NCI-H2196 (cell line): ENCODE measurements at regions not wholly inside any gene's neighbourhood (a gene's known extent, or its start where the extent isn't known, plus 50 kb on each side); places are given as distances from the start of the nearest gene placed in this dataset.

Experiments
- DNase-seq: peaks from one replicate; lab custom pipeline; 2025; ENCODE audit not compliant: unreplicated experiment; lab: John Stamatoyannopoulos, UW

DNA sequence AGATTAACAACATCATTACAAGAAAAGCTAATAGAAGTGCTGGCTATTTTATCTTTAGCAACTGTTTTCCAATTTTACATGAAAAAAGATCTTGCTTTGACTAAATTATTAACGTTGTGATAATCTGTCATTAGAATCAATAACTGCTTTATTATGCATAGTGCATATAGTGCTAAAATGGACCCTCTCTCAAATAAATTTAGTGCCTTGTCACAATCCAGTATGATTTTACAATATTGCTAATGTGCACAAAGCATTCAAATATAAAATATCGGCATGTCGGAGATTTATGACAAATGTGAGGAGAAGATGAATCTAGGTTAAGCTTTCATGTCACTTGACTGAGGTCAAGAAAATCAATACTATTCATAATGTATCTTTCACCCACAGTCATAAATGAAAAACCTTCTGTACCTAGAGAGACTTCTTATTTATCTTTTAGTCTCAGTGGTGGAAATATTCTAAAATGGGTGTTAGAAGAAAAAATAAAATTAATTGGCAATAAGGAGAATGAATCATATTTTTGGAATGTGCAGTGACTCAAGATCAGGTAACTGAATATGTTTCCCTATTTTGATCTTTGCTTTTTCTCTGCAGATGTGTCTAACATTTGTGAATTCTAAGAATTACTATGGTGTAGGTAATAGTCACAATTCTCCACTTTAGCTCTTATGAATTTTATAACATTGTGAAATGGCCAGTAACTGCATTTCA lies 672.9 kb upstream of the GRAMD2B start:
- DNase-seq = no peak

DNA sequence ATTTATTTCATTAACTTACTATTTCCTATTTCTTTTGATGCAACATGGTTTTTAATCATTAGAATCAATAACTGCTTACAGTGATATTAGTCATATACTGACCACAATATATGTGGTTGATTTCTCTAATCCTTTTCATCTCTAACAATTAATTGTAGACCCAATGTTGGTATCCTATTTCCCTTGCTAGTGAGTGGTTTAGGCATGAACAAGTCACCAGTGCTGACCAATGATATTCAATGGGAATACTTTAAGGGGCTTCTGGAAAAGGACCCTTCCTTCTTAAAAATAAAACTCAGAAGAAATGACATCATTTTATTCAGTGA lies 672.4 kb upstream of the GRAMD2B start:
- DNase-seq = no peak

DNA sequence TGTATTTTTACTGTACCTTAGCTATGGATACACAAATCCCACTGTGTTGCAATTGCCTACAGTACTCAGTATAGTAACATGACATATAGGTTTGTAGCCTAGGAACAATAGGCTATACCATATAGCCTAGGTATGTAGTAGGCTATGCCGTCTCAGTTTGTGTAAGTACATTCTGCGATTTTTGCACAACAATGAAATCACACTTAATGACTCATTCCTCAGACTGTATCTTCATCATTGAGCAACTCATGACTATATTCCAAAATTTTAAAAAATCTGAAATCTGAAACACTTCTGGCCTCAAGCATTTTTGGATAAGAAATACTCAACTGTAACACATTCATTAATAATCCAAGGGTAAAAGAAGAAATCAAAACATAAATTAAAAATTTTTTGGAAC lies 666.8 kb upstream of the GRAMD2B start:
- no peak for DNase-seq

DNA sequence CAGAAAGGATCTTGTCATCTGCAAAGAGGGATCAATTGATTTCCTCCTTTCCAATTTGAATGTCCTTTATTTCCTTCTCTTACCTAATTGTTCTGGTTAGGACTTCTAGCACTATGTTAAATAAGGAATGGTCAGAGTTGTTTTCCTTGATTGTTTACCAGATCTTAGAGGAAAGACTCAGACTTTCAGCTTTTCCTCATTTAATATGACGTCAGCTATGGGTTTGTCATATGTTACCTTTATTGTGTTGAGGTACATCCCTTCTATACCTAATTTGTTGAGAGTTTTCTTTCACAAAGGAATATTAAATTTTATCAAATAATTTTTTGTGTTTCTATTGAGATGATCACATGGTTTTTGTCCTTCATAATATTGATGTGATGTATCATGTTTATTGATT lies 656.5 kb upstream of the GRAMD2B start:
- DNase-seq = no peak

DNA sequence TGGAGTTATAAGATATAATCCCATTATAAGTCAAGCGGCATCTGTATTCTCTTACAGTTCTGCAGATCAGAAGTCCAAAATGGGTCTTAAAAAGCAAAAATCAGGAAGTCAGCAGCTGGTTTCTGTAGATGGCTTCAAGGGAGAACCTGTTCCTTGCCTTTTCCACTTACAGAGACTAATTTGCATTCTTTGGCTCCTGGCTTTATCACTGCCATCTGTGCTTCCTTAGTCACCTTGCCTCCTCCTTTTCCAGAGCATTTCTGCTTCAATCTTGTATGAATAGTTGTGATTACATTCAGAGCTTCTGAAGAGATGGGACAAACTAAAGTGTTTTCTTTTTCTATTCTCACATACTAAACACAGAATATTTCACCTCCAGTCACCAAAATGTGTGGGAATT lies 647.3 kb upstream of the GRAMD2B start:
- DNase-seq = no peak

DNA sequence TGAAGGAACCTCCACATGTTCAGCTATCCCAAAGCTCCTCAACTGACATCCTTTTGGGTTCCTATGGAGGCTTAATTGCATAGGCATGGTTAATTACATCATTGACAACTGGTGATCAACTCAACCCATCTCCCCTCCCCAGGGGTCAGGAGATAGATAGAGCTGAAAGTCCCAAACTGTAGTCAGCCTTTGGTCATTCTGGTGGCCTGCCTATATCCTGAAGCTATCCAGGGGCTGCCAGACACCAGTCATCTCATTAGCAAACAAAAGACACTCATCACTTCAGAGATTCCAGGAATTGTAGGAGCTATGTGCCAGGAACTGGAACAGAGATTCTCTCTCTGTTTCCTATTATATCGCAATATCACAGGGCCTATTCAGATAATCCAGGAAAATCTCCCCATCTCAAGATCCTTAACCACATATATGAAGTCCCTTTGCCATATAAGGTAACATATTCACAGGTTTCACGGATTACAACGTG lies 646.5 kb upstream of the GRAMD2B start:
- no peak for DNase-seq

DNA sequence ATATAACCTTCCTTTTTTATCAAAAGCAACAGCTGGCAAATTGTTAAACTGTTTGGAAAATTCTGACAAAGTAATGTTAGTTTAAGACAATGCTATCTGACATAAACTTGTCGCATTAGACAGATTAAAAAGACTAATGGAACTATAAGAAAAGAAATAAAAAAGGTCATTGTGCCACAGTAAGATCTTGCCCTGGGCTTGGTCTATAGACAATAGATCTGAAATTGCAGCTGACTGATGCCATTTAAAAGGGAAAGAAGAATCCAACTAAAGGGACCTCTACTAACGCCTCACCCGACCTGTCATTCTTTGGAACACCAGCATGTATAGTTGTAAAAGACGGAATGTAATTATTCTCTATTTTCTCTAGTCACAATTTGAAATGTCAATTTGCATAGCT lies 644.4 kb upstream of the GRAMD2B start:
- DNase-seq = no peak

DNA sequence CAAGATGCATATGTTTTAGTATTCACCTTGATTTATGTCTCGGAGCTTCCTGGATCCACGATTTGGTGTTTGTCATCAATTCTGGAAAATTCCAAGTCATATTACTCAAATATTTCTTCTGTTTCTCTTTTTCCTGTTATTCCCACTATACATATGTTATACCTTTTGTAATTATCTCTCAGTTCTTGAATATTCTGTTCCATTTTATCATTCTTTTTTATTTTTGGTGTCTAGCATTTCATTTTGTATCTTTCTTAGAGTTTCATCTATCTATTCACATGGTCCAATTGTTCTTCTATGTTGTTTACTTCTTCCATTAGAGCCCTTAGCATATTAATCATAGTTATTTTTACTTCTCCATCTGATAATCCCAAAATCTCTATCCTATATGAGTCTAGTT lies 637.8 kb upstream of the GRAMD2B start:
- no peak for DNase-seq

DNA sequence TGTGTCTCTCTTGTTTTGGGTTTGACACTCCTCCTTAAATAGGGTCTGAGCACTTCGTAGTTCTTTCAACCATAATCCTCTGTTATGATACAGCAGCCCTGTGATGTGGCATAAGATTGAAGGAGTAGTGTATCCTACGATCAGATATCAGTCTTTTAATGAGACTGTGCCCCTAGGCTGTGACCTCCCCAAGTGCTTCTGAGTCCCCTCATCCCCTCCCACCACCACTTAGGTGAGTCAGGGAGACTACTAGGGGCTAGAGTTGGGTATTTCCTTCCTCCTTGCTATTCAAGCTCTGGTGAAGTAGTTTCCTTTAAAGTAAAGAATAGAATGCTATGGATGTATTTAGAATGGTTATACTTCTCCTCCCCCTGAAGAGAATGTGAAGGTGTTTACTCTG lies 637.2 kb upstream of the GRAMD2B start:
- DNase-seq = no peak

DNA sequence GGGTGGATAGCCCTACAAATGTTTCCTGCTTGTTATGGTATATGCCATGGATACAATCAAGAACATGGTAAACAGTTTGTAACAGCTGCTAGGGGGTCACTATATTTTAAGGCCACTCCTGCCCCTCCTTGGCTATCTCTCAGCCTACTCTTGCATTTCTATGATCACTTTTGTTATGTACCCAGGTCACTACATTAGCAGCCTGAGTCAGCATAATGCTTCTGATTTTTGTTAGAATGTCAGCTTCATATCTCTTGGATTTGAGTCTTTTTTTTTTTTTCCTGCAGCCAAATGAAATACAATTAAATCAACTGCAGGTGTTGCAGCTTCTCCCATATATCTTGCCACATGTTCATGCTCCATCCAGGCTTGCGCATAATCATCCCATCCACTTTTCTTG lies 629.7 kb upstream of the GRAMD2B start:
- DNase-seq = no peak

DNA sequence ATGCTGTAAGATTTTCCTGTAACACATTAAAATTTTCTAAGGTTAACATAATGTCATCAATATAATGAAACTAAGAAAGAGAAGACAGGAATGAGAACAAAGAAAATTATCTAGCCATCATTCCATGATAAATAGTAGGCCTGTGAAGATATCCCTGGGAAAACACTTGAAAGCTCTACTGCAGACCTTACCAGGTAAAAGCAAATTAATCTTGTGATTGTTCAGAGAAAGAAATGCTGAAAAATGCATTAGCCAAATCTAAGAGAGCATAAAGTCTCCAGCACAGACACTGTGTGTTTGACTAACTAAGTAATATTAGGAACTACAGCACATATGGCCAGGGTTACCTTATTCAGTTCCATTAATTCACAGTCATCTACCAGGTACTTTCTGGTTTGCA lies 628.3 kb upstream of the GRAMD2B start:
- no peak for DNase-seq

DNA sequence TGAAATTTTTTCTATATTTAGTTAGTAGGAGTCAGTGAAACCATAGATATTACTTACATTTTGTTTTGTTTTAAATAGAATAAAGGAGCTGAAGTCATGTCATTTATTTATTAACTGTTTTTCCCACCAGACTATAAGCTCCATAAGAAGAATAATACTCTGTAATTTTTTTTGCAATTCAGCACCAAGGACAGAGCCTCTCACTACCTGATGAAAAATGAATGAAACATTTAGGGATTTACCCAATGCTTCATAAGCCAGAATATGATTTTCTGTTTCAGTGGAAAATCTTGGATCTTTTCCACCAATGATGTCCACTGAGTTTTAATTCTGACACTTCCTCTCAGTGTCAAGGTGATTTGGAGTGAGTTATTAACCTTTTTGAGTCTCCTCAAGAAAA lies 624.9 kb upstream of the GRAMD2B start:
- no peak for DNase-seq

DNA sequence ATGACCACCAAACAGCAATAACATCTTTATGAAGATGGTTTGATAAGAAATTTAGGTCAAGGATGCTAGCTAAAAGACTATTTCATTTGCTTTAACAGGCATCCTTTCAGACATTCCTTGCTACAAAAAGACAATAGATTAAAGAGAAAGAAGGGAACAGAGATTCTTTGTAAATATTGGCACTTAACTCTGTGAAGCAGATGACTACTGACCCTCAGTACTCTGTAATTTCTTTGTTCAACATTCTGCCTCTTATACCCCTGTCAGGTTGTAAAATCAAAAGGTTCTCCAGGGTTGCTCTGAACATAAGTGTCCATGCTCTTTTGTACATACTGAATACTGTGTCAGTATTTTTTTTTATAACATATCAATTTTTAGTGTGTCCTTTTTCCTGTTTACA lies 610.6 kb upstream of the GRAMD2B start:
- DNase-seq = no peak

DNA sequence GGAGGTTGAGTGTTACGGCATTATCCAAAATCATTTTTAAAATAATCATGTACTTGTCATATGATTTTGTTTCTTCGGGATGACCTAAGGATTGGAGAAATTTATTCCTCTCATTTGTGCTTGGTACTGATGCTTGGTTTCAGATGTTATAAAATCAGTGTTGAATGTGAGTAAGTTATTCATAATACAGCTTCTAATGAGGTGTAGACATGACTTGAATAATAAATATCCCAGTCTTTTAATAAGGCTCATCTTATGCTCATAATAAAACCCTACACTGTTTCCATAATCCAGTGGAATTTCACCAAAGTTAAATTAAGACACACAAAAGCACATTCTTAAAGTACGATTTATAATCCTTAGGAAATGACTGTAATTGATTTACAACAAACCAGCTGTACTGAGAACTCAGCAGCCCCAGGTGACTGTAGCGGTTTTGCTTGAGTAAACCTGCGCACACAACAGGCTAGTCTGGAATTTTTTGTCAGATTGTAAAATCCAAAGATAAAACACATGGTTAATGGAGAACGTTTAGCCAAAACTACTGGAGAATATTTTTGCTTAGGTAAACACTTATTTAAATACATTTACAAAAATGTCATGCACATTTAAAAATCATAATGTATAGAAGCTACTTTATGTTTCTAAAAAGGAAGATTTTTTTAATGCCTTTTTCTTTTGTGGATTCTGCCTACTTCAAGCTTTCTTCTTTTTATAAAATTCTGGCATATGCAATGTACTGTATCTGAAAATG lies 609.8 kb upstream of the GRAMD2B start:
- DNase-seq = no peak

DNA sequence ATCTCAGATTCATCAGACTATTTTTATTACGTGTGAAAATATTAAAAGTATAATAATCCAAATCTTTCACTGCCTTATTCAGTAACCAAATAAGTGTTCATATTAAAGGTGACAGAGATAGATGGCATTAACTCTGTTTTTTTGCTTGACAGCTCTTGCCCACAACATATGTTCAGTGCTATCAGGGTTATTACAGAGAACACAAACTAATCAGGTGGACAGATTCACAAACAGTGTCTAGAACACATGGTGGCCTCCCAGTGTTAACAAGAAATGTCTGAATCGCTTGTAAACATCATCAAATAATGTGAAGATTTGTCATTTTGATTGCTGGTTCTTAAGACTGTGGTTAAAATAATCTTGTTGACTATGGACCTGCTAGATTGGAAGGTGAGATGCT lies 609.1 kb upstream of the GRAMD2B start:
- DNase-seq = no peak

DNA sequence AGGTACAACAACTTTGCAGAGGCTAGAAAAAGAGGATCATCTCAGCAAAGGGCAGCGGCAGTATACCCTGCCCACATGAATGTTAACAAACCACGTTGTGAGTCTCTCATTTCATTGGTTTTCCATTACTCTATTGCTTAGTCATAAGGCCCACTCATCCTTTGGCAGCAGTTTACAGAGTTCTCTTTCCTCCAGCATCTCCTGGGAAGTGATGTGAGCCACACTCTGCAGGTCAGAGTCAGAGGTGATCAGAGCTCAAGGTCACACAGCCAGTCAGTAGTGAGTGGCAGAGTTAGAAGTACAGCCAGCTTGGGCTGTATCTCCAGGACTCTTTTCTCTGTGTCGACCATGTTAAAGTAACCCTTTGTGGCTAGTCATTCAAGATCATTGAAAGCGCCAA lies 599.6 kb upstream of the GRAMD2B start:
- DNase-seq = no peak

DNA sequence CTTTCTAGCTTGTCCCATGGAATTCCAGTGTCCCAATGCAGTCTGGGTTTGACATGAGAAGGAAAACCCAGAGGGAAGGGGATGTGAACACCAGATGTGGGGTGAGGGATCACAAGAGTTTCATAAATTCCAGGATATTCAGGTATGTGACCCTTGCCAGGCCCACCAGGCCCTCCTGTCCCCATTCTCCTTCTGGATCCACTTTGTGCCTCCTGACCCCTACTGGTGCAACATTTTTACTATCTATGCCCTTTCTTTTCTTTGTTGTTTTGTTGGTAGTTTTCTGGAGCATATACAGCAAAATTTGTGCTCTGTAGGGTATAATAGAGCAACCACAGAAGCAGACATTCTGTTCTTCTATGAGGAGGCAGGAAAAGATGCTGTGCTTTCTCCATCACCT lies 597.0 kb upstream of the GRAMD2B start:
- DNase-seq = no peak

DNA sequence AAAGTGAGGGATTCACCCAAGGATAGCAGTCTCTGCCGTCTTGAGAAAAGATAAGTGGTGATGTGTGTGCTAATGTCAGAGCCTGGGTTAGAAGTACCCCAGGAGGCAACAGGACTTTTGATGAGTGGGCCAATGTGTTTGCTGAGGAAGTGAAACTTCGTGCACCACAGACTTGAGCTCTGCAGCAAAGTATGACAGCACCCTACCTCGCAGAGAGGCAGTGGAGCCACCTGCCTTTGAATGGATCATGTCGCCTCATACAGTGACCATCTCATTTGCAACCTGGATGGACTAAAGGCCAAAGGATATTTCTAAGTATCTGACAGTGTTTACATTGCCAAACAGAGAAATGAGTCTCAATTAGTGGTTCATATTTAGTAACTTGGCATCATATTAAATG lies 593.9 kb upstream of the GRAMD2B start:
- no peak for DNase-seq

DNA sequence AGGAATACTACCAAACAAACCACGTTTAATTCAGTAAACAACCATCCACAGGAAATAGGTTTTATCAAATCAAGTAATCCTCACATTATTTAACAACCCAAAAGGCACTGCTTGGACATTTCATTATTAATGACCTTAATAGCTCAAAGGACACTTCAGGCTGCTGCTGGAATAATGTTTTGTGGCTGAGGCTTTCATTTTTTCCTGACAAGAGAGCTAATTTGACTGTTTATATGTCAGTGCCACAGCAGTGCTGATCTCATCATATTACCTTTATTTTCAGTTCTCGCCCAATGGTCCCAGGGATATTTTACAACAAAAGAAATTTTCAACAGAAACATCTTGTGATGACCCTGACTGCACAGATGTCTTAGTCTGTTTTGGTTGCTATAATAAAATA lies 589.8 kb upstream of the GRAMD2B start:
- no peak for DNase-seq

DNA sequence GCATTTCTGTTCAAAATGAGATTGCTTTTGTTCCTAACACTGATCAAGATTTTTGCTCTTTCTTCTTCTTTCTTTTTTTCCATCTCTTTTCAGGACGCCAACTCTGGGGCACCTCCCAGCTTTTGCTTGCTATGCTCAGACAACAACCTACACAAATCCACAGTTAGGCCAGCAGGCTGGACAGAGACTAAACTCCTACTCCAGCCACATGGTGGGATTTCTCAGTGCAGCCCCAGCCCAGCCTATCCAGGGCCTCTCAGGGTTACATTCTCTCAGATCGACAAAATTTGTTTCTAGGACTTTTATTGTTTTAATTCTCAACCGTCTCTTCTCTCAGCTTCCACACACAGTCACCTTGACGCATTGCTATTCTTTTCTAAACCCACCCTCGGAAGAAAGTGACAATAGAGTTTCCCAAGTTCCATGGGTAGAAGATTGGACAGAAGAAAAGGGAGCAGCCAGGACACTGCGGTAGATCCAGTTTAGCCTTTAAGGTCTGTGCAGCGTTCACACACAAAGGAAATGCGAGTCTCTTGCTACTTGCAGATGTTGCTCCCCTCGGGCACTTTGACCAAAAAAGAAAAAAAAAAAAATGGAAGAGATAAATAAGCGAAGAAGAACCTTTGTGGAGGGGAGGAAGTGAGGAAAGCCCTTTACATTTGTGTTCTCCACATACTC lies 588.6 kb upstream of the GRAMD2B start:
- no peak for DNase-seq

DNA sequence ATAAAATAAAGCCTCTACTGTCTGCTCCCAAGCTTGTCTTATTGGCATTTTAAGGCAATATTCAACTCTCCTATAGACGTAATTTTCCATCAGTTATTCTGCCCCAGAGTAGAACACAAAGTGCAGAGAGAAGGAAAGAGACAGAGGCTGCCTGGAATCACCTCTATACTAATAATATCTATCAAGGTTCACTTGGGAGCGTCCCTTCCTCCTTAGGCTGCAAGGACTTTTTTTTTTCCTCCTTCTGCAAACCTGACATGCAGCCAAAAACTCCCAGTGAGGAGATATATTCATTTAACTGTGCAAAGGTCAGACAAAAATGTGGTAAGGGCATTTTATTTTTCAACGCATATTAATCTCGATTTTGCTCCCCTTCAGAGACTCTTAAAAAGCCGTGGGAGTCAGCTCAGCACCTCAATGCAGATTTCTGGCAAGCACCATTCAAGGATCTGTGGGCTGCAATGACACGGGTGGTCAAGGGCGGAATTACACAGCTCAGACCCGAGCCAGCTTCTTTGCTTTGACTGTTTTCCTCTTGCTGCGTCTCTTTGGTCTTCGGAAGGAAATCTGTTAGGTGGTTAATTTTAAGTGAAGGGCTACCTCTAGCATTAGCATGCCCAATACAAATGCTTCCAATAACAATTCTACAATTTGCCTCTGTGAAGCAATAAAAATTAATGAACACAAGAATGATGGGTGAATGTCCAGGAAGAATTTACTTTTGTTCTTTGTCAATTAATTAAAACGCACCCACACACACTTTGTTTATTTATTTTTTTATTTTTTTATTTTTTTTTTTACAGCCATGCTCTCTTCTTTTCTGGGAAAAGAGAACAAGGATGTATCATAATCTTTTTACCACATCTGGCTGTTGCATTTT lies 587.7 kb upstream of the GRAMD2B start:
- DNase-seq = no peak
